ENCODE measurements at regions not wholly inside any gene's neighbourhood (a gene's known extent, or its start where the extent isn't known, plus 50 kb on each side); places are given as distances from the start of the nearest gene placed in this dataset.

DNA sequence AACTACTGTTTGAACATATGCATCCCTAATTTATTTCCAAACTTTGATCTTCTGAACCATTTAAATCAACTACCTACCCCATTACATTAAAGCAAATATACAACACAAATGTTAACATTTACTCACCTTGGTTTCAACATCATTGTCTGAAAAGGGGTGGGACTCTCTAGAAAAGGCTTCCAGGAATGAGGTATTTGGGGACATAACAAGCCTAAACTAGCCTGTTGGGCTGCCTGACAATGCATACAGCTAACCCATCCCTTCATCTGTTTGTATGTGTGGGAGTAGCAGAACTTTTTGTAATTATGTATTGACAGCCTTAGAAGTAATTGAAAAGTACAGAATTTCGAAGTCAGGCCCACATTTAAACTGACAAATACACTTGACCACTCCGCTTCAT, 2225.9 kb upstream of the C9orf72 start:
- no peak for DNase-seq

DNA sequence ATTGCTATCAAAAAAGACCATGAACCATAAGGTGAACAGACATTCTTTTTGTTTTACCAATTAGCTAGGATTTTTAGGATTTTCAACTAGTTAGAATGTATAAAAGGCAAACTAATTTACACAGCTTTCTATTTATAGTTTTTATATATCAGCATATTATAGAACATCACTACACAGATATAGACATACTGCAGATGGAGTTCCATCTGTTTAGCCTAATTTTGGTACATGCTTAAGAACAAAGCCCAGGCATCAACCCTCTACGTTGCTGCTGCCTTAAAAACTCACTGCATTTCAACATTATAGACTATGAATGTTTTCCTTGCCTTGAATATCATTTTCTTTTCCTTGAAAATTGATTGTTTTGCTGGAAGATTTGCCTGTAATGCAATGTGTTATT, 2227.5 kb upstream of the C9orf72 start:
- no peak for DNase-seq

DNA sequence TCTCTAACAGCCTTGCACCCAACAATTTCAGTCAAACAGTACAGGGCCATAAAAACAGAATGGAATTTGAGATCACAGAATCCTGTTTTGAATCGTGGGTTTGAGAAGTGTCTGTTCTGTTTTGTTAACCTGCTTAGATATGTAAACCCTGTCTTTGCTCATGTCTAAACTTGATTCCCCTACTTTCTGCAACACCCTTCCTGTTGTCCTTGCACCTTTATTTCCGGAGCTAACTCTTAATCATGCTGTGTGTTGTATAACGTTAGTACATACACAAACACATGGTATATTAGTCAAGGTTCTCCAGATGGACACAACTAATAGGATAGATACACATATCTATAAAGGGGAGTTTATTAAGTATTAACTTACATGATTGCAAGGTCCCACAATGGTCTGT, 2229.2 kb upstream of the C9orf72 start:
- DNase-seq: no peak

DNA sequence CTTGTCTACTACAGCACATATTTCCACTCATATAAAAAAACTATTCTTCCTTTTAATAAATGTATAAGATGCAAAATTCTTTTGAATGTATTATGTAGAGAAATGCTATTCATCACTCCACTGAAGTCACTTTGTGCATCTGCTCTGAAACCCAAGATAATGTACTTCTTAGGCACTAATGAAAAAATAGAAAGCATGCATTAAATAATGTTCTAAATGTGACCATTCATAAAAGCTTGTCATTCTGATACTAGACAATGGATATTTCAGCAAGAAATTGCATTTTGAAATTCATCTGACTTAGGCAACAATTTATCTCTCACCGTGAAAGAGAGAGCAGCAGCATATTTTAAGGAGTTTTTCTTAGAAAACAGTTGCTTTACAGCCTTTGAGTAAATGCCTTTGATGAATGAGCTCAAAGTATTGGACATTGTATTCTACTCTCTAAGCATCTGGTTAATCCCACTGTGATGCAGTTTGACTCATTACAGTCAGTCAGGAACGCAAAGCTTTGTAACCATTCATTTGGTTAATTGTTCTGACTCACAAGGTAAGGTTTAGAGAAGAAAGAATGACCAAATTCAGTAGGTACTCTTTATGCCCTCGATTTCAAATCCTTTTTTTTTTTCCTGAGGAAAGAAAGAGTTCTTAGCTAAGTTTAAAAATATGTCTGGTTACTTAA, 2233.8 kb upstream of the C9orf72 start:
- no peak for DNase-seq

DNA sequence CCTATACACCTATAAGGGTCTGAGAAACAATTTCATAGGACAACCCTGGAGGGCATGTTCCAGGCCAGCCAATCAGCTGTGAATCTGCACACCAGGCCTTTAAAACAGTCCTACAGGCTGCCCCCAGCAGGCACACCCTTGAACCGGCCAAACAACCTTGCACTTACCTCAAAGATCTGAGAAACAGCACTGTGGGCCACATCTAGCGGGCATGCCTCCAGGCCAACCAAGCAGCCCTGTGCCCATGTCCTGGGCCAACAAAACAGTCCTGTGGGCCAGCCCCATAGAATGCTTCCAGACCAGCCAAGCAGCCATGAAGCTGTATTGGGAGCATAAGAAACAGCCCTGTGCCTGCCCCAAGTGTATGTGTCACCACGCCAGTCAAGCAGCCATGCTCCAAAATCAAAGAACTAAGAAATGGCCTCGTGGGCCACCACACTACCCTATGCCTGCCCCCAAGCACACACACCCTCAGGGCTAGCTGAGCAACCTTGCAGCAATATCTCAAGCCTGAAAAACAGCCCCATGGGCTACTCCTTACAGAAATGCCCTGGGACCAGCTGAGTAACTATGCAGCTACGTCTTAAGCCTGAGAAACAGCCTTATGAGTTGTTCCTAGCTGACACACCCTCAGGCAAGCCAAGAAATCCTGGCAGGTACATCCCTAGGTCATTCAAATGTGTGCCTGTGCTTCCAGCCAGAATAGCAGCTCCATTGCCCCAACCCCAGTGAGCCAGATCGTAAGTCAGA, 2243.8 kb upstream of the C9orf72 start:
- no peak for DNase-seq

- no peak for DNase-seq
Observed at GRCh38 chr9:29822458-29822857, 2249.2 kb upstream of the C9orf72 start.

GRCh38 chr9:29826421-29826820, 2253.1 kb upstream of the C9orf72 start:
- no peak for DNase-seq

DNA sequence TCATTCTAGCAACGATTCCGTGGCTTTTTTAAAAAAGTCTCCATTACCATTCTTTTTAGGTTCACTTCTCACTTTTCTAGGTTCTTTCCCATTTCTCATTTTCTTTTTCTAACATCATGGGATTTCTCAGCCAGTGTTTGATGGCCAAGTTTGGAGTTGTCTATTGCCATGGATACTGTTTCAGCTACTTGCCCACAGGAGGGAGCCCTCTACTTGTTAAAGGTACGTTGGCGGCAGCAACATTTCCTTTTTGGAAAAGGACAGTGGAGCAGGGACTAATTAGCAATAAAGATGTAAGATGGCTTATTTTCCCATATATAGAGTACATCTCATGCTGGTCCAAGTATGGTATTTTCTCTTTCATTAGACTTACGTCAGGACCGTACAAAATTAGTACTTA, 2257.5 kb upstream of the C9orf72 start:
- DNase-seq: no peak

DNA sequence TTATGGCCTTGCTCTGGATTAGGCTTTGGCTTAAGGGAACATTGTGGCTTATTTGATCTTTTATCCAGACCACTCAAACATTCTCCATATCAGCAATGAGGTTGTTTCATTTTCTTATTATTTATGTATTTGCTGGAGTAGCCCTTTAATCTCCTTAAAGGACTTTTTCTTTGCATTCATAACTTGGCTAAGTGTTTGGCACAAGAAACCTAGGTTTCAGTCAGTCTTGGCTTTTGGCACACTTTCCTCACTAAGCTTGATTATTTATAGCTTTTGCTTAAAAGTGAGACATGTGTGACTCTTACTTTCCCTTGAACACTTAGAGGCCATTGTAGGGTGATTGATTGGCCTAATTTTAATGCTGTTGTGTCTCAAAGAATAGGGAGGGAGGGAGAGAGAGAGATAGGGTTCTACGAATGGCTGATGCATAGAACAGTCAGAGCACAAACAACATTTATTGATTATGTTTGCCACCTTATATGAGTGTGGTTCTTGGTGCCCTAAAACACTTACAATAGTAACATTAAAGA, 2265.3 kb upstream of the C9orf72 start:
- DNase-seq: no peak

GRCh38 chr9:29844251-29844650, 2271.0 kb upstream of the C9orf72 start:
- DNase-seq: no peak

GRCh38 chr9:29850664-29851063, 2277.4 kb upstream of the C9orf72 start:
- no peak for DNase-seq

- DNase-seq: no peak
Observed at GRCh38 chr9:29861803-29862202, 2288.5 kb upstream of the C9orf72 start.

- no peak for DNase-seq
Observed at GRCh38 chr9:29865764-29866313, 2292.6 kb upstream of the C9orf72 start.

DNA sequence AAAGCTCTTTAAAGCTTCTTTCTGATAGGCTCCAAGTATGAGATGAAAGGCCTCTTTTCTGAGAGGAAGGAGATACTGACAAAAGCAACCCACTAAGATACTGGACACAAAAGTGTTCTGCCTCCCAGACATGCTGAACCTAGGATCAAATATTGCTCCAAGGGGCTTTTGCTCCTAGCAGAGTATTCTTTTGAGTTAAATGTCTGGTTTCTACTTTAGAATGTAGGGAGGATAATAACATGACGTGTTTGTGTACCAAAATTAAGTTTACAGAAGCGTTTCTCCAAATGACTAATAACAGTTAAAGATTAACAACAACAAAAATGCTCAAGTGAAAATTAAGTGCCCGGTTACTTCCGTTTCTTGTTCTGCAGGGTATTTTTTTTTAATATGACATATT, 2293.3 kb upstream of the C9orf72 start:
- DNase-seq: no peak

DNA sequence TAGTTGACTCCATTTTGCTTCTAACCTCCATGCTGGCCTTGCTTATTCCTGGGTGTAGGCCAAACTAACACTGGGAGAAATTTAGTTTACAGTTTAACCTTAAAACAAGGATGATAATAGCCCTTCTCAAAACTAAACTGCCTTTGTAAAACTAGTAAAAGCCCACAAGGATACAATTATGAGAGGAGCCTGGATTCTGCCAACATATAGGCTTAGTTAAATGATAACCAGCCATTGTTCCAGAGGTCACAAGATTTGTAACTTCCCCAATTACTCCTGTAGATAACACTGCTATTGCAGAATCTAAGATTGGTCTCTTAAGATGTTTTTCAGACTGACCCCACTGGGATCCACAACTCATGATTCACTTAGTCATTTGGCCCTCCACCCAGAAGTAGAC, 2300.3 kb upstream of the C9orf72 start:
- no peak for DNase-seq

DNA sequence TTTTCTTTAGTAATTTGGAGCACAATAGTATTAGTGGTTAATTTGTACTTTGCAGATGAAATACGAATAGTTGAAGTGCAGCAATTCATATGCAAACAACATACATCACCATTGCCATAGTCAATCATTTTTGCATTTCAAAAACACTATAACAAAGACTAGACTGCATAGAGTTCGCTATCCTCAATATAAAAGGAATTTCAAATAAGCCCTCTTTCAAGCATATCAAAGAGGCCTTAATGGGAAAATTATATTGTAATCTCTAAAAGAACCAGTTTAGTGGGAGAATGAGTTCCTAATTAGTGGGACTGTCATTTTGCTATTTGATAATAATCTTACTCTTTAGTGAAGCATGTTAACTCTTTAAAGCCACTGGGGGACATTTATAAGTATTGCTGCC, 2302.3 kb upstream of the C9orf72 start:
- DNase-seq: no peak

GRCh38 chr9:29882767-29883166, 2309.5 kb upstream of the C9orf72 start:
- no peak for DNase-seq

DNA sequence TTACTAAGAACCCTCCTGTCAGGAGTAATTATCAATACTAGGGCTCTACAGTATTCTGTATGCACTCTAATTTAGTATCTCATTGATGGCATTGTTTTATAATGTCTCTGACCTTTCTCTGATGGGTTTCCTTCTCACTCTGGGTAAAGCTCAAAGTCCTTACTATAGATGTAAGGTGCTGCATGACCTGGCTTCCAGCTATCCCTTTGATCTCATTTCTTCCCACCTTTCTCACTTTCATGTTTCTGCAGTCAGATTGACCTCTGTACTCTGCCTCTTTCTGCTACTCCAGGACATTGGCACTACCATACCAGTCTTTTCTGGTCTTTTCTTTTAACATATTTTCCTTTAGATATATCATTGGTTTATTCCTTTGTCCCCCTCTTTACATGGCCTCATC, 2332.8 kb upstream of the C9orf72 start:
- no peak for DNase-seq

DNA sequence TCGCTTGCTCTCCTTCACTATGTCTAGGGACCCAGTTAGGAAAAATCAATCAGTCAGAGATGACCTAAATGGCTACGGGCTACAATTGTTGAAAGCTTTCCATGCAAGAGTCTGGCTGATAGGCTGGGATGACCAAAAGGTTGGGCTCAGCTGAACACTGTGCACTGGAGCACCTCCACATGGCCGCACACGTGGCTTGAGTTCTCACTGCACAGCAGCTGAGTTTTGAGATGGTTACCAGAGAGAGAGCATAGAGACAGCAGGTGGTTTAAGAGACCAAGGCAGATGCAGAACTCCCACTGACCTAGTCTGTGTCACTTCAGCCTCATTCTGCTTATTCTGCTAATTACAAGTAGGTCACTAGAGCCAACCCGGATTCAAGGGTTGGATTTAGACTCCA, 2354.8 kb upstream of the C9orf72 start:
- no peak for DNase-seq

DNA sequence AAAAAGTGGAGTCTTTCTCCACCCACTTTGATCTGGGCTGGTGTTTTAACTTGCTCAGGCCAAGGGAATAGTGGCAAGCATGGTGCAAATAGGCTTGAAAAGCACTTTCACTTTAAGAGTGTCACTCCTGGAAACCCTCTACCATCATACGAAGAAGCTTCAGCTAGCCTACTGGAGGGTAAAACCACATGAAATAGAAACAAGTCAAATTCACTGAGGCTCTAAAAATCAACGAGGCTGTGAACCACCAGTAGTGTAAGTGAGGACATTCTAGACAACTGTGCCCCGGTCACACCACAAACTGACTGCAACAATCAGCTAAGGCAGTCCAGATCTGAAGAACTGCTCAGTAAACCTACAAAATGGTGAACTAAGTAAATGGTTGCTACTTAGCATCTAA, 2366.3 kb upstream of the C9orf72 start:
- DNase-seq: no peak

GRCh38 chr9:29945012-29945411, 2371.7 kb upstream of the C9orf72 start:
- no peak for DNase-seq

- no peak for DNase-seq
Observed at GRCh38 chr9:29958469-29958868, 2385.2 kb upstream of the C9orf72 start.

DNA sequence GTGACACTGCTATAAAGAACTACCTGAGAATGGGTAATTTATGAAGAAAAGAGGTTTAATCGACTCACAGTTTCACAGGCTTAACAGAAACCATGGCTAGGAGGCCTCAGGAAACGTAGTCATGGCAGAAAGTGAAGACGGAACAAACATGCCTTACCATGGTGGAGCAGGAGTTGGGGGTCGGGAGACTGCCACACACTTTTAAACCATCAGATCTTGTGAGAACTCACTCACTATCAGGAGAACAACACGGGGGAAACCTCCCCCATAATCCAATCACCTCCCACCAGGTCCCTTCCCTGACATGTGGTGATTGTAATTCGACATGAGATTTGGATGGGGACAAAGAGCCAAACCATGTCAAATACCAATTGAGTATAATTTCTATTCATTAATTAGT, 2392.6 kb upstream of the C9orf72 start:
- DNase-seq: no peak

DNA sequence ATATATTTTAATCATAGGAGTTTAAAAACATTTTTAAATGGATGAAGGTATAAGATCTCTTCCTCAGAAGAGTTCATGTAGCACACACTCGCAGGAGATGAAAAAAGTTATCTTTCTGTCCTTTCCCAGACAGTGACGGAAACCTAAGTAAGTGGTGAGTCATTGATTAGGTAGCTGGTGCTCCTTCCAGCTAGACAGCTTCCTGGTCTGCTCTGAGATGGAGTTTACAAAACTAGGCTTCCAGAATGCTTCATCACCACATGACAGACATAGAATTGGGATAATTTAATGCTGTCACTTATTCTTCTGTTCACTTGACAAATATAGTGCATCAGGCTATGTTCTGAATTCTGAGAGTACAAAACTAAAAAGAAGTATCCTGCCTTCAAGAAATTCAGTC, 2393.0 kb upstream of the C9orf72 start:
- DNase-seq: no peak
